Nephron progenitor cell (in vitro differentiated cells): ENCODE measurements at regions not wholly inside any gene's neighbourhood (a gene's known extent, or its start where the extent isn't known, plus 50 kb on each side); places are given as distances from the start of the nearest gene placed in this dataset.
A peak's percentile ranks its signal among the peaks of the same experiment; 100 is the strongest.

Experiments used
- DNase-seq: peaks from one replicate; pipeline ENCODE4 v3.0.0; 2021
- H3K27ac Mint-ChIP-seq: 2 replicates; pipeline ENCODE4 v1.8.0; 2021; ENCODE audit warnings: mild to moderate bottlenecking, moderate library complexity, mixed read lengths
- H3K27me3 Mint-ChIP-seq: 2 replicates; pipeline ENCODE4 v1.8.0; 2021; ENCODE audit warnings: mild to moderate bottlenecking, low read depth, mixed read lengths; ENCODE audit not compliant: poor library complexity
- H3K36me3 Mint-ChIP-seq: 2 replicates; pipeline ENCODE4 v1.8.0; 2021; ENCODE audit warnings: low read depth, mixed read lengths
- H3K4me1 Mint-ChIP-seq: 2 replicates; pipeline ENCODE4 v1.8.0; 2021; ENCODE audit warnings: mixed read lengths
- H3K4me3 Mint-ChIP-seq: 2 replicates; pipeline ENCODE4 v1.8.0; 2021; ENCODE audit warnings: mild to moderate bottlenecking, moderate library complexity, mixed read lengths
- H3K9me3 Mint-ChIP-seq: 2 replicates; pipeline ENCODE4 v1.8.0; 2021; ENCODE audit warnings: mild to moderate bottlenecking, moderate library complexity, mixed read lengths
- TF ChIP-seq, protein P1 (sequence below): fragments of 200-600 bp; sonication (generic); IDR thresholded peaks from 2 replicates; pipeline ENCODE4 v1.5.0; 2021; ENCODE audit warnings: antibody characterized with exemption

DNA sequence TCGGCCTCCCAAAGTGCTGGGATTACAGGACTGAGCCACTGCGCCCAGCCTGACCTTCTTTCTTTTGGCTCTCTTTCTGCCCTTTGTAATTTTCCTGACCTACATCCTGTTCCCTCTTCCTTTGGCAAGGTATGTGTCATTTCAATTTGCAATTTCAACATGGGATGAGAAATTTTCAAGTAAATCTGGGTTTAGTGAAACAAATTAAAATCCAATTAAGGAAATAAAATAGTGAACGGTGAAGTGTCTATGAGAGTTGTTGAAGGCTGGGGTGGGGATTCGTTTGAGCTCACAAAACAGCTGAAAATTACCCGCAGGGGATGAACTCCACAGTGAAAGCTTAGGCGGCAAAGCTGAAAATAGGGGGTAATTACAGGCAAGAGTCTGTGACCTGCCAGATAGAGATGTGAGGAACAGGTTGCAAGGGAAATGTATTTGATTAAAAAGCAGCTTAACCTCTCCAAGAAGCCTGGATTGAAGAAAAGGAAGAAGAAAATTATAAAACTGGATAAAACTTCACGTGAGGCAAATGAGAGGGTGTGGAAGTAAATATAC, 277.7 kb downstream of the UTP18 start:
- Mint-ChIP-seq H3K4me1 (peaks cover 18% of the 10 kb centered on the region), H3K4me3 (no peak overlapping the region), H3K27me3 (peaks cover 12% of the 10 kb centered on the region), H3K9me3 (no peaks in the 10 kb centered on the region), H3K27ac (peak overlapping the region; percentile 10), H3K36me3 (no peaks in the 10 kb centered on the region)
- no peak for DNase-seq
- TF ChIP-seq, protein P1, sequence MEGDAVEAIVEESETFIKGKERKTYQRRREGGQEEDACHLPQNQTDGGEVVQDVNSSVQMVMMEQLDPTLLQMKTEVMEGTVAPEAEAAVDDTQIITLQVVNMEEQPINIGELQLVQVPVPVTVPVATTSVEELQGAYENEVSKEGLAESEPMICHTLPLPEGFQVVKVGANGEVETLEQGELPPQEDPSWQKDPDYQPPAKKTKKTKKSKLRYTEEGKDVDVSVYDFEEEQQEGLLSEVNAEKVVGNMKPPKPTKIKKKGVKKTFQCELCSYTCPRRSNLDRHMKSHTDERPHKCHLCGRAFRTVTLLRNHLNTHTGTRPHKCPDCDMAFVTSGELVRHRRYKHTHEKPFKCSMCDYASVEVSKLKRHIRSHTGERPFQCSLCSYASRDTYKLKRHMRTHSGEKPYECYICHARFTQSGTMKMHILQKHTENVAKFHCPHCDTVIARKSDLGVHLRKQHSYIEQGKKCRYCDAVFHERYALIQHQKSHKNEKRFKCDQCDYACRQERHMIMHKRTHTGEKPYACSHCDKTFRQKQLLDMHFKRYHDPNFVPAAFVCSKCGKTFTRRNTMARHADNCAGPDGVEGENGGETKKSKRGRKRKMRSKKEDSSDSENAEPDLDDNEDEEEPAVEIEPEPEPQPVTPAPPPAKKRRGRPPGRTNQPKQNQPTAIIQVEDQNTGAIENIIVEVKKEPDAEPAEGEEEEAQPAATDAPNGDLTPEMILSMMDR: no peak

DNA sequence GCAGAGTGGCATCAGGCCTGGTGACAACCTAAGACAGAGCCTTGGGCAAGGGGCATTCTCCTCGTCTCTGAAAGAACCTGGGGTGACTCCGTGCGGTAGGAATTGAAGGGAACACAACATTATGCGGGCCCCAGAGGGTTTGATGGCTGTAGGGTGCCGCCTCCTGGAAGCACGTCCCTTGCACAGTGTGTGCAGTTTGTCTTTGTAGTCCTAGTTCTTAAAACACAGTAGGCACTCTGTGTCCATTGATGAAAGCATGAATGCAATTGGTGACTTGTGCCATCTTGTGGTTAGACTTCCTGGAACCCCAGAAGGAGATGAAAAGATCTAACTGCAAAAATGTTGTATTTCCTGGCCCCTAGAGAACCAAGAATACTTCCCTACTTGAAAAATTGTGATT, 279.8 kb downstream of the UTP18 start:
- peaks cover 13% of the 10 kb centered on the region for H3K4me1 Mint-ChIP-seq
- no peak for DNase-seq
- TF ChIP-seq, protein P1: no peak
- H3K9me3 Mint-ChIP-seq: no peaks in the 10 kb centered on the region
- H3K27ac Mint-ChIP-seq: no peak overlapping the region
- no peaks in the 10 kb centered on the region for H3K36me3 Mint-ChIP-seq
- peaks cover 10% of the 10 kb centered on the region for H3K27me3 Mint-ChIP-seq
- no peak overlapping the region for H3K4me3 Mint-ChIP-seq

DNA sequence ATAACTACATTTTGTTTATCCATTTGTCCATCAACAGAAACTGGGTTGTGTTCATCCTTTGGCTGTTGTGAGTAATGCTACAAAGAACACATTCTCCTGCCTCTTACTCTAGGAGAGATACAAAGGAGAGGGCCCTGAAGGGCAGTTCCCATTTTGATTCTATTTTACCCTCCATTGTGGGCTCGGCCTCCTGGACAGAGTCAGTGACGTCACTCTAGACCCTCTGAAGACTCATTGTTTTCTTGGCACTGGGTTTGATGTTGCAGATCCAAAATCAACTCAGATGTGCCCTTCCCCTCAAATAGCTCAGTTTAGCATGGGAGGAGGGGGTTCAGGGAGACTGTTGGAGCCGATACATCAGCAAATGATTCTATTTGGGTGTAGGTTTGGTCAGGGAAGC, 280.9 kb downstream of the UTP18 start:
- Mint-ChIP-seq H3K36me3 (no peaks in the 10 kb centered on the region), H3K9me3 (no peaks in the 10 kb centered on the region), H3K4me3 (no peak overlapping the region), H3K4me1 (peaks cover 13% of the 10 kb centered on the region), H3K27me3 (peaks cover 10% of the 10 kb centered on the region), H3K27ac (no peak overlapping the region)
- DNase-seq: no peak
- TF ChIP-seq, protein P1: no peak

DNA sequence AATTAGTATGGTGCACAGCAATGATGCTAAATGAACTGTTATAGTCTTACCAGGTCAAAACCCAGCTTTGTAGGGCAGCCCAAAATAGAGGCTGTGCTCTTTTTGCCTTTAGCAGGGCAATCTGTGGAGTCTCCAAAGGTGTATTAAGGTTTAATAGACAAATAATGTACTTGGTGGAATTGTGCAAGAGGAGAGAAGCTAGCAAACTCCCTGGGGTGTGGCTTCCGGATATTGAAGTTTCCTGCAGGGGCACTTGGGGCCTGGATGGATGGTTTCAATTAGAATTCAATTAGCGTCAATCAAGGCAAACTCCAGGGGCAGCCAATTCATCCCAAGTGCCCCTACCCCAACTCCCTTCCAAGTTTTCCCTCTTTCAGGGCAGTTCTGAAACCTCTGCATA, 285.8 kb downstream of the UTP18 start:
- Mint-ChIP-seq H3K36me3 (no peaks in the 10 kb centered on the region), H3K9me3 (no peaks in the 10 kb centered on the region), H3K27me3 (peaks cover 4% of the 10 kb centered on the region), H3K4me3 (no peak overlapping the region), H3K27ac (no peak overlapping the region), H3K4me1 (peaks cover 13% of the 10 kb centered on the region)
- no peak for DNase-seq
- TF ChIP-seq, protein P1: no peak

DNA sequence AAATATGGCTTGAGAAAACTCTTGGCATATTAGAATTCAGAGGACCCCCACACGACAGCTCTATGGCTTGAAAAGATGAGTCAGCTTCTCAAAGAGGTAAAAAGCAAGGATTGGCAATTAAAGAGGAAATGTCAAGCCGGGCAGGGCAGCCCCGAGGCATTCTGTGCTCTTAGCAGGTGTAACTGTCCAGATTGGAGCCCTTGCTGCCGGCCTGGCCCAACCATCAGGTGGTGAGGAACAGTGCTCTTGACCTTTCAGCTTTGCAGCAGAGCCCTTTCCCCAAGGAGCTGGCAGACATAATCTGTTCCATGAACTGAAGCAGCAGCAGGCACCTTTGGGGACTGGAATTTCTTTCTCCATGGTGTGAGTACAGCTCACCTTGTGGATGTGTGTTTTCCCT, 287.8 kb downstream of the UTP18 start:
- Mint-ChIP-seq H3K27me3 (peaks cover 9% of the 10 kb centered on the region), H3K36me3 (no peaks in the 10 kb centered on the region), H3K4me1 (peaks cover 13% of the 10 kb centered on the region), H3K27ac (no peak overlapping the region), H3K9me3 (no peaks in the 10 kb centered on the region), H3K4me3 (no peak overlapping the region)
- TF ChIP-seq, protein P1: no peak
- DNase-seq: no peak

DNA sequence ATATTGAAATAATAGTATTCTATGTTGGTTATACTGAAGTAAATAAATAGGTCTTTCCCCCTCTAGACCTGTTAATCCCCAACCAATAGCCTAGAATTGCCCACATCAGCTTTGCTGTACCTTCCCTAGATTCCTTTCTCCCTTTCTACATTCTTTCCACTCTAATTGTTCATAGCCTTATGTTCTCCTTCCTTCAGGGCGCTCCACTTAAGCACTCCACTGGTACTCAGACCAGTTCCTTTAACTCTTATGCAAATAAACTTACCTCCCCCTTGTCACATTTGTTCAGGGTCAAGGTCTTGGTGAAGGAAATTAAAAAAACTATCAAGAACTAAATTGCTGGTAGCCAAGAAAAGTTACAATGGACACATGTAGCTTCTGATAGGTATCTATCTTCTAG, 294.8 kb downstream of the UTP18 start:
- Mint-ChIP-seq H3K27ac (no peak overlapping the region), H3K36me3 (no peaks in the 10 kb centered on the region), H3K4me1 (no peaks in the 10 kb centered on the region), H3K4me3 (no peak overlapping the region), H3K27me3 (peaks cover 16% of the 10 kb centered on the region), H3K9me3 (no peaks in the 10 kb centered on the region)
- no peak for DNase-seq
- TF ChIP-seq, protein P1: no peak
